H1 (cell line): ENCODE measurements at regions not wholly inside any gene's neighbourhood (a gene's known extent, or its start where the extent isn't known, plus 50 kb on each side); places are given as distances from the start of the nearest gene placed in this dataset.

Source experiments
- RBBP5 ChIP-seq: IDR thresholded peaks from 2 replicates; pipeline ENCODE4 v1.7.1; 2012; ENCODE audit warnings: low read depth, mild to moderate bottlenecking, inconsistent platforms, low read length, moderate library complexity, borderline replicate concordance
- TCF12 ChIP-seq: IDR thresholded peaks from 2 replicates; pipeline ENCODE4 v1.6.1; 2011; ENCODE audit warnings: low read depth, mild to moderate bottlenecking, low read length

DNA sequence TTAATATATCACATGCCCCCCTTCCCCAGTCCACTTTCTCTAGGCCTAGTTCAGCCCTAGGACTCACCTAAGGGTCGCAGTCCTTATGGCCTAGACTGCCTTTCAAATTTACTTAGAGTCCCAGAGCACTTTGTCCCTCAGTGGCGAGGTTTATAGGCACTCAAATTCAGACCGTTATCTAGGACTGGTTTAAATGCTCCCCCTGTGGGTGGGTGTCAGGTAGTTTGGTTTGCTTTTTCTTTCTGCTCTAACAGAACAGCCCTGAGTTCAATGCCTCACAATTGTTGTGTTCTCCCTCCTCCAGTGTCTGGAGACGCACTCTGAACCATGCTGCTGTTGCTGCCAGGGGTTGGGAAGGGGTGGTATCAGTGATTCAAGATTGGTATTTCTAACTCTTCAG lies 317.1 kb downstream of the MAT2B start (continued):
- TF ChIP-seq RBBP5 (no peak), TCF12 (no peak)
